ENCODE measurements at regions not wholly inside any gene's neighbourhood (a gene's known extent, or its start where the extent isn't known, plus 50 kb on each side); places are given as distances from the start of the nearest gene placed in this dataset.

DNA sequence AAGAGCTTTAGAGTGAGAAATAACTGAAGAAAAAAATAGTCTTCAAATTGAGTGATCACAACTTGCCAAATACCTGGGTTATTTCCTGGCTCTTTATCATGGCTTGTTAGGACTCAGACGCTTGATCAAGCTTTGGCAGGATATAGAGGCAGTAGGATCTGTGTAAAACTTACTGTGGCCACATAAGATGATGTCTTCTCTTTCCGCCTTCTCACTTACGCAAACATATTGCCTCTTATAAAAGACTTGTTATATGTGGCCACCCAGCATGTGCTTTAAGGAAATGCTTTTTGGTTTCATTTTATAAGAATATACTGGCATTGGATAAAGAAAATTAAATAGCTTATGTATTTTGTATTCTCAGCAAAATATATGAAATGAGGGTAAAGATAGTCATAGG is 101.8 kb upstream of the AKIRIN2 start:
- TF ChIP-seq POLR2A (IDR thresholded peaks at IDR 0.05): no peak
- TF ChIP-seq, protein P1, sequence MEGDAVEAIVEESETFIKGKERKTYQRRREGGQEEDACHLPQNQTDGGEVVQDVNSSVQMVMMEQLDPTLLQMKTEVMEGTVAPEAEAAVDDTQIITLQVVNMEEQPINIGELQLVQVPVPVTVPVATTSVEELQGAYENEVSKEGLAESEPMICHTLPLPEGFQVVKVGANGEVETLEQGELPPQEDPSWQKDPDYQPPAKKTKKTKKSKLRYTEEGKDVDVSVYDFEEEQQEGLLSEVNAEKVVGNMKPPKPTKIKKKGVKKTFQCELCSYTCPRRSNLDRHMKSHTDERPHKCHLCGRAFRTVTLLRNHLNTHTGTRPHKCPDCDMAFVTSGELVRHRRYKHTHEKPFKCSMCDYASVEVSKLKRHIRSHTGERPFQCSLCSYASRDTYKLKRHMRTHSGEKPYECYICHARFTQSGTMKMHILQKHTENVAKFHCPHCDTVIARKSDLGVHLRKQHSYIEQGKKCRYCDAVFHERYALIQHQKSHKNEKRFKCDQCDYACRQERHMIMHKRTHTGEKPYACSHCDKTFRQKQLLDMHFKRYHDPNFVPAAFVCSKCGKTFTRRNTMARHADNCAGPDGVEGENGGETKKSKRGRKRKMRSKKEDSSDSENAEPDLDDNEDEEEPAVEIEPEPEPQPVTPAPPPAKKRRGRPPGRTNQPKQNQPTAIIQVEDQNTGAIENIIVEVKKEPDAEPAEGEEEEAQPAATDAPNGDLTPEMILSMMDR (IDR thresholded peaks at IDR 0.05): no peak

Data from thyroid gland (tissue), 4 donors.